HT-29 (cell line): ENCODE measurements at regions not wholly inside any gene's neighbourhood (a gene's known extent, or its start where the extent isn't known, plus 50 kb on each side); places are given as distances from the start of the nearest gene placed in this dataset.

ENCODE experiments used
- DNase-seq: peaks from one replicate; pipeline ENCODE4 v3.0.0-alpha.2; 2015; ENCODE audit warnings: low spot score

- no peak for DNase-seq
Observed at GRCh38 chr4:74613266-74613665, 168.3 kb downstream of the AREG start.

- no peak for DNase-seq
Observed at GRCh38 chr4:74615411-74615810, 170.5 kb downstream of the AREG start.

GRCh38 chr4:74618166-74618565 is 173.2 kb downstream of the AREG start:
- DNase-seq = no peak

GRCh38 chr4:74618659-74619058 is 173.7 kb downstream of the AREG start:
- no peak for DNase-seq

- DNase-seq = peak; percentile 49
Observed at GRCh38 chr4:74619931-74620702, 174.2 kb downstream of the BTC start.

GRCh38 chr4:74621616-74622015 is 172.7 kb downstream of the BTC start:
- no peak for DNase-seq

GRCh38 chr4:74623041-74623440 is 171.3 kb downstream of the BTC start:
- DNase-seq = peak; percentile 89

- DNase-seq = peak; percentile 88
Observed at GRCh38 chr4:74624351-74625151, 169.8 kb downstream of the BTC start.

- DNase-seq = peak; percentile 28
Observed at GRCh38 chr4:74625981-74626380, 168.3 kb downstream of the BTC start.

GRCh38 chr4:74627093-74627492 is 167.2 kb downstream of the BTC start:
- DNase-seq = no peak

- peak; percentile 30 for DNase-seq
Observed at GRCh38 chr4:74627504-74627903, 166.8 kb downstream of the BTC start.

- DNase-seq = peak; percentile 62
Observed at GRCh38 chr4:74628852-74629620, 165.3 kb downstream of the BTC start.

GRCh38 chr4:74630551-74630950 is 163.8 kb downstream of the BTC start:
- DNase-seq = no peak

GRCh38 chr4:74631338-74631737 is 163.0 kb downstream of the BTC start:
- no peak for DNase-seq

GRCh38 chr4:74631988-74632387 is 162.3 kb downstream of the BTC start:
- no peak for DNase-seq

- DNase-seq = peak; percentile 84
Observed at GRCh38 chr4:74632634-74633033, 161.7 kb downstream of the BTC start.

- peak; percentile 32 for DNase-seq
Observed at GRCh38 chr4:74635074-74635473, 159.2 kb downstream of the BTC start.

GRCh38 chr4:74635490-74636123 is 158.7 kb downstream of the BTC start:
- DNase-seq = peak; percentile 52

GRCh38 chr4:74638001-74638400 is 156.3 kb downstream of the BTC start:
- DNase-seq = no peak

- no peak for DNase-seq
Observed at GRCh38 chr4:74638689-74639088, 155.6 kb downstream of the BTC start.

- DNase-seq = no peak
Observed at GRCh38 chr4:74640111-74640903, 154.0 kb downstream of the BTC start.
